ENCODE measurements at regions not wholly inside any gene's neighbourhood (a gene's known extent, or its start where the extent isn't known, plus 50 kb on each side); places are given as distances from the start of the nearest gene placed in this dataset.

DNA sequence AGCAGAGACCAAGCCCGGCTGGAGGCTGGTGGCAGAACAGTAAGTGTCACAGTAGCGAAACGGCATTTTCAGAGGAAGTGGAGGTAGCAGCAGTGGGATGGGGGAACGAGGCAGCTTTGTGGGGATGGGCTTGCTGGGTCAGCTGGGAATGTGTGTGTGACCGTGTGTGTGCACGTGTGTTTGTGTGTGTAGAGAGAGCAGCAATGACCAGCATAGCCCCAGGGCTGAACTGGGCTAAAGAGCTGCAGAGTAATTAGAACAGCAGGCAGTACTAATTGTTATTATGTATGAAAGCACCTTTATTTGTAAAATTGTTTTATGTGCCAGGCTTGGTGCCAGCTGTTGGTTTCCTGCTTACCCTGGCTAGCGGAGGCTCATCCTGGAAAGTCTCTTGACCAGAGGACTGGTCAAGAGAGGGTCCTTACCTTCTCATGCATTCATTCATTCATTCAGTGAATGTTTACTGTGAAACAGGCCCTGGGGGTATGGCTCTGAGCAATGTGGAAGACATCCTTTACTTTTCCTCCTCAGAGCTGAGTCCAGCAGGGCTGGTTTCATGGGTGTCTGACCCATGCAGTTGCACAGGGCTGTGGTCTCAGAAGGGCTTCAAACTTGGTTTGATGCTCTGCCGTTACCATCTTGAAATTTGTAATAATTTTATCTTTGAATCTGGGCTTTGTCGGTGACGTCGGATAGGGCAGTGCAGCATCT, 184.6 kb downstream of the SEC23IP start:
- Histone ChIP-seq H3K9me3 (ENCODE audit: insufficient read depth, low read length) (peaks cover 20% of the 10 kb centered on the region; the same call in 1 of the 2 replicates), H3K9ac (ENCODE audit: insufficient read length, low read depth) (no peak overlapping the region), H3K36me3 (ENCODE audit: insufficient read depth, insufficient read length, low read length) (no peaks in the 10 kb centered on the region), H3K27me3 (ENCODE audit: insufficient read depth, insufficient read length) (no peaks in the 10 kb centered on the region), H3K4me3 (ENCODE audit: insufficient read length, low read depth) (no peak overlapping the region), H3K4me1 (ENCODE audit: insufficient read depth, insufficient read length) (no peaks in the 10 kb centered on the region)
- TF ChIP-seq SUZ12 (IDR thresholded peaks at IDR 0.05; ENCODE audit: extremely low read depth, insufficient read depth, insufficient read length): no peak
- TF ChIP-seq YY1 (IDR thresholded peaks at IDR 0.05; ENCODE audit: insufficient read depth, insufficient read length): no peak
- no peak for TF ChIP-seq ZNF274 (IDR thresholded peaks at IDR 0.05; ENCODE audit: low read depth, low read length)
- no peak for DNase-seq (ENCODE audit: low read depth, low spot score)

DNA sequence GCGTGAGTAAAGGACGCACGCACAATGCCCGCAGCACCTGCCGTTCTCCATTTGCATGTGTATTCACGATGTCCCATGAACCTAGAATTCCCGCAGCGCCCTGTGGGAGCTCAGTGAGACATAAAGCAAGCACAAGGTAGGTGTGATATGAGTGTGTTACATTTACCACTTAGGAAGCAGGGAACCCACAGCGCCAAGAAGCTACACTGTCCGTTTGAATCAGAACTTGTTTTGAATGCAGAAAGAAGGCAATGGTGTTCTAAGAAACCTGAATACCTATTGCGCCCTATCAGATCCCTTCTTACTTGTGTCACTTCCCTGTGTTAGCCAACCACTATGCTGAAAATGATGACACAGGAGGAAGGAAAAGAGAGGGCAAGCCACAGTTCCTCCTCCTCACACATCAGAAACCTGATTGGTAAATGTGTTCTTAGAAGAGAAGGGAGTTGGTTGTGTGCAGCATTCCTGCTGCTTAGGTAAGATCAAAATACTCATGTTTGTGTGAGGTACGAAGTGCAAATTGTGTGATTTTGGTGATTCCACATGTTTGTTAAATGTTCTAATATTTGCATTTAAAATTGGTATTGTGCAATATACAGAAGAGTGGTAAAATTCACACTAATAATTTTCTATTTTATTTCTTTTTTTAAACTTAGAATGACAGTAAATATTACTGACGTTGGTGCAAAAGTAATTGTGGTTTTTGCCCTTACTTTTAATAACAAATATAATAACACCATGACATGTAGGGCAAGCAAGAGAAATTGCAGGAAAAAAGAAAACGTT, 185.4 kb downstream of the SEC23IP start:
- Histone ChIP-seq H3K4me3 (ENCODE audit: insufficient read length, low read depth) (no peak overlapping the region), H3K27me3 (ENCODE audit: insufficient read depth, insufficient read length) (no peaks in the 10 kb centered on the region), H3K9me3 (ENCODE audit: insufficient read depth, low read length) (peaks cover 13% of the 10 kb centered on the region; the same call in 1 of the 2 replicates), H3K9ac (ENCODE audit: insufficient read length, low read depth) (no peak overlapping the region), H3K4me1 (ENCODE audit: insufficient read depth, insufficient read length) (no peaks in the 10 kb centered on the region), H3K36me3 (ENCODE audit: insufficient read depth, insufficient read length, low read length) (no peaks in the 10 kb centered on the region)
- no peak for TF ChIP-seq SUZ12 (IDR thresholded peaks at IDR 0.05; ENCODE audit: extremely low read depth, insufficient read depth, insufficient read length)
- no peak for DNase-seq (ENCODE audit: low read depth, low spot score)

DNA sequence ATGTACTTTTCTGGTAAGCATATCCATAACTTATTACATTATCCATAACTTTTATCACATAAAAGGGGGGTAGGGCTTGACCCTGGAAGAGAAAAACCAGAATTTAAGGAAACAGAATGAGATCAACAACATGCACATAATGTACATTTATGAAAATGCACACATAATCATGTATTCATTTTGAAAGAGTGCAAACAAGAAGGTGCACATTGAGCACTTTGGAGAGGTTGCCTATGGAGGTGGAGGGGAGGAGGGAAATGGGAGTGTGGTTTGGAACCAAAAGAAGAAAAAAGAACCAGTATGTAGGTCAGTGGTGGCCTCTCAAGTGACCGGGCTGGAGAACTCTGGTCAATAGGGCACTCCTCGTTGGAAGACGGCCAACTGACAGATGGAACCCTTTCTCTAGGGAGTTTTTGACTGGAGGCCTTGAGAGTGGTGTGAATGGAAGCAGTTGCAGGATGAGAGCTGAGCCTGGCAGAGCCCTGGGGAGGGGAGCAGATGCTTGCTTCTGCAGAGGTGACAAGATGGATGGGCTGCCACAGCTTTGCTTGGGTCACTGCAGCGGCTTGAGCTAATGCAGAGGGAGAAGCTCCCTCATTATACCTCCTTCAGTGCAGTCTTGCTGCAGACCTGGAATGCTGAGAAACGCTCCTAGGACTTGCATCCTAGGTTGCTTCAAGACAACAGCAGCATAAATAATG, 192.7 kb downstream of the SEC23IP start:
- no peak for DNase-seq (ENCODE audit: low read depth, low spot score)
- no peaks in the 10 kb centered on the region; the same call in 1 of the 2 replicates for H3K9me3 ChIP-seq (ENCODE audit: insufficient read depth, low read length)
- H3K4me3 ChIP-seq (ENCODE audit: insufficient read length, low read depth): no peak overlapping the region
- no peaks in the 10 kb centered on the region for H3K27me3 ChIP-seq (ENCODE audit: insufficient read depth, insufficient read length)
- H3K9ac ChIP-seq (ENCODE audit: insufficient read length, low read depth): no peak overlapping the region
- no peaks in the 10 kb centered on the region for H3K36me3 ChIP-seq (ENCODE audit: insufficient read depth, insufficient read length, low read length)
- TF ChIP-seq SUZ12 (IDR thresholded peaks at IDR 0.05; ENCODE audit: extremely low read depth, insufficient read depth, insufficient read length): no peak
- H3K4me1 ChIP-seq (ENCODE audit: insufficient read depth, insufficient read length): no peaks in the 10 kb centered on the region

DNA sequence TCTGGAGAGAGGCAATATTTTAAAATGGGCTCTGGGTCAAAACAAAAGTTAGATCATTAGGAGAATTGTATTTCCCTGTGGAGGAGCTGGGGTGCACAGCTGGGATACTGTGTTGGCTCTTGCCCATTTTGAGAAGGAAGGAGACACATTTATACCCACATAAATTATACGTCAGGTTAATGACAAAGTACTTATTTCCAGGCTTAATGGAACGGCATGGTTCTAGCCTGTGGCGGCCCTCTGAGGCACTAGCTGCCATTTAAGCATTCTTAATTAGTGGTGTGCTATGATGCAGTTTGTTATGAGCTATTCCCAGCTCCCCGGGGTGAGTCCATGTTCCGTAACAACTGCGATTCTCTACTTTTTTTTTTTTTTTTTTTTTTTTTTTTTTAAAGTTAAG, 193.5 kb downstream of the SEC23IP start:
- no peak overlapping the region for H3K9ac ChIP-seq (ENCODE audit: insufficient read length, low read depth)
- TF ChIP-seq SUZ12 (IDR thresholded peaks at IDR 0.05; ENCODE audit: extremely low read depth, insufficient read depth, insufficient read length): no peak
- no peak for TF ChIP-seq ZNF274 (IDR thresholded peaks at IDR 0.05; ENCODE audit: low read depth, low read length)
- no peak for TF ChIP-seq YY1 (IDR thresholded peaks at IDR 0.05; ENCODE audit: insufficient read depth, insufficient read length)
- no peaks in the 10 kb centered on the region for H3K27me3 ChIP-seq (ENCODE audit: insufficient read depth, insufficient read length)
- H3K9me3 ChIP-seq (ENCODE audit: insufficient read depth, low read length): no peaks in the 10 kb centered on the region; the same call in 1 of the 2 replicates
- H3K4me1 ChIP-seq (ENCODE audit: insufficient read depth, insufficient read length): no peaks in the 10 kb centered on the region
- no peak for DNase-seq (ENCODE audit: low read depth, low spot score)
- H3K36me3 ChIP-seq (ENCODE audit: insufficient read depth, insufficient read length, low read length): no peaks in the 10 kb centered on the region
- H3K4me3 ChIP-seq (ENCODE audit: insufficient read length, low read depth): no peak overlapping the region

DNA sequence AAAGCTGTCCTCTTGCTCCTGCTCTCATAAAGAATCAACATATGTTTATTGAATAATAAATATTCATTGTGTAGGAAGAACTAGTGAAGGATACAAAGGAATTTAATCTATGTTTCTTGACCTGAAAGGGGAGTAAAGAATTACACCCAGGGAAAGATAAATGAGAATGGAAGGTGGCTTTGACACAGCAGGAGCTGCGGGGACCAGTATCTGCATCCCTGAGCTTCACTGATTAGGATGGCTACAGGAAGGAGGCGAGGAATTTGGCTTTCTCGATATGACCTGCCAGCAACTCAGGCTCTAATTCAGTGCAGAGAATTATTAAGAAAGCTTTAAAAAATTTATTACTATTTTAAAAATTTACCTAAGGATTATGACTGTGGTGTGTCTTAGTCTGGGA, 194.6 kb downstream of the SEC23IP start:
- H3K4me3 ChIP-seq (ENCODE audit: insufficient read length, low read depth): no peak overlapping the region
- H3K27me3 ChIP-seq (ENCODE audit: insufficient read depth, insufficient read length): no peaks in the 10 kb centered on the region
- H3K9ac ChIP-seq (ENCODE audit: insufficient read length, low read depth): no peak overlapping the region
- H3K36me3 ChIP-seq (ENCODE audit: insufficient read depth, insufficient read length, low read length): no peaks in the 10 kb centered on the region
- no peak for TF ChIP-seq SUZ12 (IDR thresholded peaks at IDR 0.05; ENCODE audit: extremely low read depth, insufficient read depth, insufficient read length)
- TF ChIP-seq YY1 (IDR thresholded peaks at IDR 0.05; ENCODE audit: insufficient read depth, insufficient read length): no peak
- no peak for TF ChIP-seq ZNF274 (IDR thresholded peaks at IDR 0.05; ENCODE audit: low read depth, low read length)
- H3K9me3 ChIP-seq (ENCODE audit: insufficient read depth, low read length): no peaks in the 10 kb centered on the region; the same call in 1 of the 2 replicates
- no peaks in the 10 kb centered on the region for H3K4me1 ChIP-seq (ENCODE audit: insufficient read depth, insufficient read length)
- no peak for DNase-seq (ENCODE audit: low read depth, low spot score)

DNA sequence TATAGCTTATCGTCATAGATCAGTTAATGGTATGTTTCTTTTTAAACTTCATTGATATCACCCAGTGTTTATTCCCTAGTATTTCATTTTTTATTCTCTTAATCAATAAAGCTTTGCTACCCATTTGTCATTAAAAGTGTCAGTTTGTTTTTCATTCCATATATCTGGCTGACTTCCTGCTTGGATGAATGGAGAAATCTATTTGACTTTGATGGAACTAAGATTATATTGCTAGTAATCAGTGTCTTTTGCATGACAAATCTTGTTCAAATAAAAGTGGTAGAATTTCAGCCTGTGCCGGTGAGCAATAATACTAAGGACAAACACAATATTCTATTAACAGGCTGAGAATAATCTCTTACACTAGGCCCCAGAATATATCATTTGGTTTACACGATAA, 203.3 kb downstream of the SEC23IP start:
- H3K9ac ChIP-seq (ENCODE audit: insufficient read length, low read depth): no peak overlapping the region
- H3K4me1 ChIP-seq (ENCODE audit: insufficient read depth, insufficient read length): no peaks in the 10 kb centered on the region
- no peak for DNase-seq (ENCODE audit: low read depth, low spot score)
- H3K4me3 ChIP-seq (ENCODE audit: insufficient read length, low read depth): no peak overlapping the region
- peaks cover 9% of the 10 kb centered on the region; the same call in 1 of the 2 replicates for H3K9me3 ChIP-seq (ENCODE audit: insufficient read depth, low read length)
- H3K27me3 ChIP-seq (ENCODE audit: insufficient read depth, insufficient read length): no peaks in the 10 kb centered on the region
- TF ChIP-seq YY1 (IDR thresholded peaks at IDR 0.05; ENCODE audit: insufficient read depth, insufficient read length): no peak
- TF ChIP-seq ZNF274 (IDR thresholded peaks at IDR 0.05; ENCODE audit: low read depth, low read length): no peak
- no peak for TF ChIP-seq SUZ12 (IDR thresholded peaks at IDR 0.05; ENCODE audit: extremely low read depth, insufficient read depth, insufficient read length)
- no peaks in the 10 kb centered on the region for H3K36me3 ChIP-seq (ENCODE audit: insufficient read depth, insufficient read length, low read length)

DNA sequence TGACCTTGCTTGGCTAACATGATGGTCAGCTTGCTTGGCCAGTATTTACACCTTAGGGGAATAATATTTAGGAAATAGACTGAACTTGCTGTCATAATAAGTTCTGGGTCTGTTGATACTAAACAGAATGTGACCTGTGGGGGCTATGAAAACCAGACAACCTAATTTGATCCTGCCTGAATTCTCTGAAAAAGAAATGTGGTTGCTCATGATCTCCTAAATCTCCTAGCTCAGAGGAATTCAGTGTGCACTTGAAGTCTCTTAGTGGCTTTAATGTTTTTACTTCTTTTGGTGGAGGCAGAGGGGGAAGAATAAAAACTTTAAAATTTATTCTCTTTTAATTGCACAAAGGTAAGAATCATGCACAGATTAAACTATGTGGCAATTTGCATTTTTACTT, 205.2 kb downstream of the SEC23IP start:
- H3K27me3 ChIP-seq (ENCODE audit: insufficient read depth, insufficient read length): no peaks in the 10 kb centered on the region
- H3K36me3 ChIP-seq (ENCODE audit: insufficient read depth, insufficient read length, low read length): no peaks in the 10 kb centered on the region
- no peaks in the 10 kb centered on the region for H3K4me1 ChIP-seq (ENCODE audit: insufficient read depth, insufficient read length)
- TF ChIP-seq YY1 (IDR thresholded peaks at IDR 0.05; ENCODE audit: insufficient read depth, insufficient read length): no peak
- no peak for TF ChIP-seq ZNF274 (IDR thresholded peaks at IDR 0.05; ENCODE audit: low read depth, low read length)
- no peak for TF ChIP-seq SUZ12 (IDR thresholded peaks at IDR 0.05; ENCODE audit: extremely low read depth, insufficient read depth, insufficient read length)
- H3K4me3 ChIP-seq (ENCODE audit: insufficient read length, low read depth): no peak overlapping the region
- peaks cover 9% of the 10 kb centered on the region; the same call in 1 of the 2 replicates for H3K9me3 ChIP-seq (ENCODE audit: insufficient read depth, low read length)
- DNase-seq (ENCODE audit: low read depth, low spot score): no peak
- no peak overlapping the region for H3K9ac ChIP-seq (ENCODE audit: insufficient read length, low read depth)
